Spinal cord (tissue), 9 donors: ENCODE measurements at regions not wholly inside any gene's neighbourhood (a gene's known extent, or its start where the extent isn't known, plus 50 kb on each side); places are given as distances from the start of the nearest gene placed in this dataset.

ENCODE experiments used
- DNase-seq, 6 donors: peaks; one replicate each; pipeline versions ENCODE4 v3.0.0 to v3.0.0-alpha.2; 2013 to 2015; ENCODE audit warnings: low spot score in 6 of 6, low read depth in 4 of 6
- H3K27ac ChIP-seq: one replicate; pipeline ENCODE4 v1.5.1; 2013; ENCODE audit warnings: low read depth, low read length, control low read depth
- H3K27me3 ChIP-seq: one replicate; pipeline ENCODE4 v1.6.1; 2013; ENCODE audit warnings: low read length; ENCODE audit not compliant: control insufficient read depth, insufficient read depth
- H3K36me3 ChIP-seq: one replicate; pipeline ENCODE4 v1.6.1; 2013; ENCODE audit warnings: low read length; ENCODE audit not compliant: control insufficient read depth, insufficient read depth
- H3K4me1 ChIP-seq: one replicate; pipeline ENCODE4 v1.6.1; 2013; ENCODE audit warnings: low read length; ENCODE audit not compliant: control insufficient read depth, insufficient read depth
- H3K4me3 ChIP-seq: one replicate; pipeline ENCODE4 v1.5.1; 2013; ENCODE audit warnings: low read depth, low read length, control low read depth
- H3K9me3 ChIP-seq: one replicate; pipeline ENCODE4 v1.6.1; 2013; ENCODE audit warnings: low read length; ENCODE audit not compliant: control insufficient read depth, insufficient read depth
- WGBS: methylation state at CpG from one replicate; pipeline ENCODE4 v1.1.5; 2013; ENCODE audit warnings: missing lambda C conversion rate; ENCODE audit not compliant: insufficient coverage; 5-methylcytosine and 5-hydroxymethylcytosine counted together
- donor health status: healthy.

GRCh38 chr1:229094476-229095311 lies 176.2 kb upstream of the RAB4A start:
- H3K36me3 ChIP-seq: no peaks in the 10 kb centered on the region
- no peak overlapping the region for H3K27ac ChIP-seq
- H3K9me3 ChIP-seq: no peaks in the 10 kb centered on the region
- WGBS: 91% methylated on average over 10 of the region's 13 CpGs
- H3K4me3 ChIP-seq: no peak overlapping the region
- H3K27me3 ChIP-seq: no peaks in the 10 kb centered on the region
- H3K4me1 ChIP-seq: peaks cover 15% of the 10 kb centered on the region
- DNase-seq: no peak

GRCh38 chr1:229095325-229095724 lies 175.6 kb upstream of the RAB4A start:
- no peaks in the 10 kb centered on the region for H3K36me3 ChIP-seq
- no peak overlapping the region for H3K27ac ChIP-seq
- no peaks in the 10 kb centered on the region for H3K9me3 ChIP-seq
- H3K27me3 ChIP-seq: no peaks in the 10 kb centered on the region
- H3K4me1 ChIP-seq: peaks cover 15% of the 10 kb centered on the region
- H3K4me3 ChIP-seq: no peak overlapping the region
- DNase-seq: no peak

GRCh38 chr1:229097356-229097755 lies 173.6 kb upstream of the RAB4A start:
- WGBS: 83% methylated on average over 5 of the region's 7 CpGs
- H3K4me3 ChIP-seq: no peak overlapping the region
- no peaks in the 10 kb centered on the region for H3K36me3 ChIP-seq
- no peak overlapping the region for H3K27ac ChIP-seq
- no peaks in the 10 kb centered on the region for H3K9me3 ChIP-seq
- H3K4me1 ChIP-seq: peaks cover 6% of the 10 kb centered on the region
- DNase-seq: no peak
- H3K27me3 ChIP-seq: no peaks in the 10 kb centered on the region

- DNase-seq: no peak
- no peak overlapping the region for H3K27ac ChIP-seq
- H3K9me3 ChIP-seq: no peaks in the 10 kb centered on the region
- no peaks in the 10 kb centered on the region for H3K27me3 ChIP-seq
- H3K36me3 ChIP-seq: no peaks in the 10 kb centered on the region
- no peak overlapping the region for H3K4me3 ChIP-seq
- no peaks in the 10 kb centered on the region for H3K4me1 ChIP-seq
These were observed 172.6 kb upstream of the RAB4A start for GRCh38 chr1:229098361-229098760.

GRCh38 chr1:229098903-229099578 lies 171.9 kb upstream of the RAB4A start:
- Histone ChIP-seq H3K4me3 (no peak overlapping the region), H3K27ac (no peak overlapping the region), H3K36me3 (no peaks in the 10 kb centered on the region), H3K9me3 (no peaks in the 10 kb centered on the region), H3K4me1 (no peaks in the 10 kb centered on the region), H3K27me3 (no peaks in the 10 kb centered on the region)
- 83% methylated on average over 5 of the region's 8 CpGs for WGBS
- DNase-seq: no peak

- DNase-seq: no peak
- no peaks in the 10 kb centered on the region for H3K4me1 ChIP-seq
- 70% methylated on average over 8 of the region's 10 CpGs for WGBS
- H3K9me3 ChIP-seq: no peaks in the 10 kb centered on the region
- H3K27me3 ChIP-seq: no peaks in the 10 kb centered on the region
- no peaks in the 10 kb centered on the region for H3K36me3 ChIP-seq
- no peak overlapping the region for H3K4me3 ChIP-seq
- no peak overlapping the region for H3K27ac ChIP-seq
These were observed 169.7 kb upstream of the RAB4A start for GRCh38 chr1:229101011-229101871.

GRCh38 chr1:229102741-229103391 lies 168.0 kb upstream of the RAB4A start:
- no peaks in the 10 kb centered on the region for H3K9me3 ChIP-seq
- H3K36me3 ChIP-seq: no peaks in the 10 kb centered on the region
- no peaks in the 10 kb centered on the region for H3K27me3 ChIP-seq
- DNase-seq: no peak
- no peaks in the 10 kb centered on the region for H3K4me1 ChIP-seq
- WGBS: 83% methylated on average over 1 of the region's 2 CpGs
- no peak overlapping the region for H3K4me3 ChIP-seq
- H3K27ac ChIP-seq: no peak overlapping the region

GRCh38 chr1:229104654-229105053 lies 166.3 kb upstream of the RAB4A start:
- Histone ChIP-seq H3K4me3 (no peak overlapping the region), H3K27me3 (no peaks in the 10 kb centered on the region), H3K27ac (no peak overlapping the region), H3K36me3 (no peaks in the 10 kb centered on the region), H3K9me3 (no peaks in the 10 kb centered on the region), H3K4me1 (peaks cover 14% of the 10 kb centered on the region)
- DNase-seq: no peak
- WGBS: 100% methylated on average over 1 of the region's 2 CpGs

GRCh38 chr1:229105109-229105508 lies 165.8 kb upstream of the RAB4A start:
- no peak overlapping the region for H3K27ac ChIP-seq
- no peak overlapping the region for H3K4me3 ChIP-seq
- H3K27me3 ChIP-seq: no peaks in the 10 kb centered on the region
- DNase-seq: peak in 1 of 6 donors; percentile 47
- H3K9me3 ChIP-seq: no peaks in the 10 kb centered on the region
- H3K36me3 ChIP-seq: no peaks in the 10 kb centered on the region
- no CpG with 5 or more reads among the region's 3 CpGs for WGBS
- H3K4me1 ChIP-seq: peaks cover 15% of the 10 kb centered on the region
